Astrocyte (in vitro differentiated cells and primary cell): ENCODE measurements at regions not wholly inside any gene's neighbourhood (a gene's known extent, or its start where the extent isn't known, plus 50 kb on each side); places are given as distances from the start of the nearest gene placed in this dataset.
A peak's percentile ranks its signal among the peaks of the same experiment; 100 is the strongest.

ENCODE experiments used
- DNase-seq: peaks from one replicate; pipeline ENCODE4 v3.0.0-alpha.2; 2010; ENCODE audit warnings: low read depth
- FAIRE-seq: peaks from 2 replicates; lab custom pipeline; 2011; peaks lifted over from hg19 to GRCh38; lab: Jason Lieb, UNC
- H2AFZ ChIP-seq: 2 replicates; pipeline ENCODE4 v1.6.0; 2012; ENCODE audit warnings: low read depth, low read length, inconsistent platforms
- H3K27ac ChIP-seq: 2 replicates; pipeline ENCODE4 v1.5.1; 2011; ENCODE audit warnings: low read depth, low read length, inconsistent platforms
- H3K27me3 ChIP-seq: 2 replicates; pipeline ENCODE4 v1.6.0; 2011; ENCODE audit warnings: low read length, inconsistent platforms; ENCODE audit not compliant: insufficient read depth
- H3K36me3 ChIP-seq: 2 replicates; pipeline ENCODE4 v1.5.1; 2011; ENCODE audit warnings: low read length, inconsistent platforms; ENCODE audit not compliant: insufficient read depth
- H3K4me1 ChIP-seq: 2 replicates; pipeline ENCODE4 v1.5.1; 2011; ENCODE audit warnings: low read length, inconsistent platforms; ENCODE audit not compliant: insufficient read depth
- H3K4me2 ChIP-seq: 2 replicates; pipeline ENCODE4 v1.6.0; 2012; ENCODE audit warnings: low read length, inconsistent platforms
- H3K4me3 ChIP-seq: 2 replicates; pipeline ENCODE4 v1.5.1; 2011; ENCODE audit warnings: low read depth, mild to moderate bottlenecking, low read length, inconsistent platforms; ENCODE audit not compliant: insufficient read depth
- H3K79me2 ChIP-seq: 2 replicates; pipeline ENCODE4 v1.6.0; 2012; ENCODE audit warnings: mild to moderate bottlenecking, low read length, inconsistent platforms; ENCODE audit not compliant: insufficient read depth
- H3K9ac ChIP-seq: 2 replicates; pipeline ENCODE4 v1.6.0; 2012; ENCODE audit warnings: mild to moderate bottlenecking, low read length, inconsistent platforms
- H3K9me3 ChIP-seq: 2 replicates; pipeline ENCODE4 v1.5.1; 2012; ENCODE audit warnings: low read depth, mild to moderate bottlenecking, low read length, inconsistent platforms; ENCODE audit not compliant: insufficient read depth
- H4K20me1 ChIP-seq: 2 replicates; pipeline ENCODE4 v1.6.0; 2012; ENCODE audit warnings: low read length, inconsistent platforms; ENCODE audit not compliant: insufficient read depth
- H3K27ac Mint-ChIP-seq: one replicate; pipeline ENCODE4 v1.8.0; 2021; ENCODE audit warnings: mild to moderate bottlenecking, mixed read lengths; ENCODE audit not compliant: unreplicated experiment
- H3K27me3 Mint-ChIP-seq: one replicate; pipeline ENCODE4 v1.8.0; 2021; ENCODE audit warnings: low read depth, mixed read lengths; ENCODE audit not compliant: unreplicated experiment
- H3K36me3 Mint-ChIP-seq: one replicate; pipeline ENCODE4 v1.8.0; 2021; ENCODE audit warnings: low read depth, mixed read lengths; ENCODE audit not compliant: unreplicated experiment
- H3K4me1 Mint-ChIP-seq: one replicate; pipeline ENCODE4 v1.8.0; 2021; ENCODE audit warnings: low read depth, mixed read lengths; ENCODE audit not compliant: unreplicated experiment
- H3K4me3 Mint-ChIP-seq: one replicate; pipeline ENCODE4 v1.8.0; 2021; ENCODE audit warnings: mild to moderate bottlenecking, moderate library complexity, mixed read lengths; ENCODE audit not compliant: unreplicated experiment
- H3K9me3 Mint-ChIP-seq: one replicate; pipeline ENCODE4 v1.8.0; 2021; ENCODE audit warnings: mild to moderate bottlenecking, mixed read lengths; ENCODE audit not compliant: unreplicated experiment
- EZH2 ChIP-seq: IDR thresholded peaks from 2 replicates; pipeline ENCODE4 v1.6.1; 2012; ENCODE audit warnings: mild to moderate bottlenecking, low read length, inconsistent platforms; ENCODE audit not compliant: insufficient read depth
- TF ChIP-seq, protein P1 (sequence below): IDR thresholded peaks from 2 replicates; pipeline ENCODE4 v1.5.1; 2011; ENCODE audit warnings: low read depth, mild to moderate bottlenecking, inconsistent platforms, low read length, moderate library complexity; ENCODE audit not compliant: insufficient read depth

DNA sequence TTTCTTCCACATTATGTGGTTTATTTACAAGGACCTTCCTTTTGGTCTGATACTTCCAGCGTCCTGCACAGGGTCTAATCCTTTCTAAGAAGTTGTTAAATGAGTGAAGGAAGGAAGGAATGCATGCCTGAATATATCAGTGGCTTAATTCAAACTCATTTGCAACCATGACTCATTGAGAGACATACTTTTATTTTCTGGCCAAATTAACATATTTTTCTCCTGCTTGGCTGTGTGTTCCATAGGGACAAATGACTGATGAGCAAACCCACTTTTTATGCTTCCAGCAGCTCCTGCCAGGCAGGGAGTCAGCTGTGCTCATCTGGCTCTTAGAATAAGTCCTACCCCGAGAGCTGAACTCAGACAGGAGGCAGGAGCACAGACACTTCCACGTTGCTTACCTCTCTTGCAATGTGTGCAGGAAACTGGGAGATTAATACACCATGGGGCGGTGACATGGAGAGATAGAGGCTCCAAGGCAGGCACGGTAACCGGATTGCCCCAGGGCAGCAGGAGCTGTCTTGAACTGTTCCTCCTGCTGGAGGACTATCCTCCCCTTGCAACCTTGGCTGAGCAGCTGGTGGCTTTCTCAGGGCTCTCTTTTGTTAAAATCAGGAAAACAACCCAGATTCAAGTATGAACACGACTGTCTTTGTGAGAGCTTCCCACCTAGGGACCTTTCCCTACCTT is 667.5 kb upstream of the HS6ST1 start:
- H3K27me3 ChIP-seq: no peaks in the 10 kb centered on the region
- Mint-ChIP-seq H3K4me1 (peaks cover 20% of the 10 kb centered on the region), H3K27ac (no peak overlapping the region), H3K9me3 (no peaks in the 10 kb centered on the region), H3K36me3 (peaks cover 3% of the 10 kb centered on the region), H3K27me3 (peaks cover 32% of the 10 kb centered on the region), H3K4me3 (no peak overlapping the region)
- peak; percentile 46 for DNase-seq
- no peak overlapping the region for H3K4me3 ChIP-seq
- H3K4me2 ChIP-seq: no peak overlapping the region
- no peaks in the 10 kb centered on the region for H4K20me1 ChIP-seq
- H3K4me1 ChIP-seq: no peaks in the 10 kb centered on the region
- no peaks in the 10 kb centered on the region for H3K36me3 ChIP-seq
- no peak overlapping the region for H3K9ac ChIP-seq
- FAIRE-seq: no peak
- TF ChIP-seq, protein P1, sequence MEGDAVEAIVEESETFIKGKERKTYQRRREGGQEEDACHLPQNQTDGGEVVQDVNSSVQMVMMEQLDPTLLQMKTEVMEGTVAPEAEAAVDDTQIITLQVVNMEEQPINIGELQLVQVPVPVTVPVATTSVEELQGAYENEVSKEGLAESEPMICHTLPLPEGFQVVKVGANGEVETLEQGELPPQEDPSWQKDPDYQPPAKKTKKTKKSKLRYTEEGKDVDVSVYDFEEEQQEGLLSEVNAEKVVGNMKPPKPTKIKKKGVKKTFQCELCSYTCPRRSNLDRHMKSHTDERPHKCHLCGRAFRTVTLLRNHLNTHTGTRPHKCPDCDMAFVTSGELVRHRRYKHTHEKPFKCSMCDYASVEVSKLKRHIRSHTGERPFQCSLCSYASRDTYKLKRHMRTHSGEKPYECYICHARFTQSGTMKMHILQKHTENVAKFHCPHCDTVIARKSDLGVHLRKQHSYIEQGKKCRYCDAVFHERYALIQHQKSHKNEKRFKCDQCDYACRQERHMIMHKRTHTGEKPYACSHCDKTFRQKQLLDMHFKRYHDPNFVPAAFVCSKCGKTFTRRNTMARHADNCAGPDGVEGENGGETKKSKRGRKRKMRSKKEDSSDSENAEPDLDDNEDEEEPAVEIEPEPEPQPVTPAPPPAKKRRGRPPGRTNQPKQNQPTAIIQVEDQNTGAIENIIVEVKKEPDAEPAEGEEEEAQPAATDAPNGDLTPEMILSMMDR: no peak
- no peak for TF ChIP-seq EZH2
- no peaks in the 10 kb centered on the region for H3K9me3 ChIP-seq
- no peaks in the 10 kb centered on the region for H3K79me2 ChIP-seq
- no peak overlapping the region for H2AFZ ChIP-seq
- no peak overlapping the region for H3K27ac ChIP-seq

DNA sequence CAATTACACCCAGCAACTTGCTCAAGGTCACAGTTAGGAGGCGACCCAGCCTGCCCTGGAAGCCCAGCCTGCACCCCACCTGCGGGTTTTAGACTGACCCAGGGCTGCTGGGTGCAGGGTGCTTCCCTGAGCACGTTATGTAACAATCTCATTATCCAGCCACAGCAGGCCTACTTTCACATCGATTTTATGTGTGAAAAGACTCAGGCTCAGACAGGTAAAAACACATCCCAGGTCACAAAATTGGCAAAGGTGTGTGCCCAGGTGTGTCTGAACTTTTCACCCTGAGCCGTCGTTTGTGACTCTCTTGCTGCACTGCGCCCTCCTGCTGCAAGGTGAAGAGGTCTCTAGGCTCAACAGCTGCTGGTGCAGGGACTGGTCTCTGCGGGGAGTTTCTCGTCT is 668.2 kb upstream of the HS6ST1 start:
- Mint-ChIP-seq H3K9me3 (no peaks in the 10 kb centered on the region), H3K4me3 (no peak overlapping the region), H3K27ac (no peak overlapping the region), H3K36me3 (peaks cover 3% of the 10 kb centered on the region), H3K4me1 (peaks cover 20% of the 10 kb centered on the region), H3K27me3 (peaks cover 32% of the 10 kb centered on the region)
- no peak overlapping the region for H3K4me3 ChIP-seq
- H3K9me3 ChIP-seq: no peaks in the 10 kb centered on the region
- H2AFZ ChIP-seq: no peak overlapping the region
- H3K9ac ChIP-seq: no peak overlapping the region
- H3K4me2 ChIP-seq: no peak overlapping the region
- TF ChIP-seq EZH2: no peak
- TF ChIP-seq, protein P1: no peak
- H3K4me1 ChIP-seq: no peaks in the 10 kb centered on the region
- no peaks in the 10 kb centered on the region for H3K79me2 ChIP-seq
- no peak for DNase-seq
- H3K27ac ChIP-seq: no peak overlapping the region
- H3K36me3 ChIP-seq: no peaks in the 10 kb centered on the region
- no peaks in the 10 kb centered on the region for H4K20me1 ChIP-seq
- H3K27me3 ChIP-seq: no peaks in the 10 kb centered on the region
- no peak for FAIRE-seq

DNA sequence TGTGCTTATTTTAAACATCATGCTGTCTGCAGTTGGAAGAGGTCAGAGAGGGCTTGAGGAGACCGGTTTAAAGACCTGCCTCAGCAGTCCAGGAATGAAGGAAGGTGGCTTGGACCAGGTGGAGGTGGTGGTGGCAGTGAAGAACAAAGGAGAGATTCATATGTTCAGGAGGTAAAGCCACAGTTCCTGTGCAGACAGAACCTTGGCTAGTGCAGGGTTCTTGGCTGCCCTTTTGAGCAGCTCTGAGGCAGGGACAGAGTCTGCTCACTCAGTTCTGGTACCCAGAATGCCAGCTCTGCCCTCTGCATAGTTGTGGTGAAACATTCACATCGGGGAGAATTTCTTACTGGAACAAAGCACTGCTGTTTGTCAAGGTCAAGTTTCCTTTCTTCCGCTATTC is 669.7 kb upstream of the HS6ST1 start:
- DNase-seq (no peak), FAIRE-seq (no peak)
- Histone ChIP-seq H3K4me1 (no peaks in the 10 kb centered on the region), H3K79me2 (no peaks in the 10 kb centered on the region), H3K9ac (no peak overlapping the region), H4K20me1 (no peaks in the 10 kb centered on the region), H3K9me3 (no peaks in the 10 kb centered on the region), H2AFZ (no peak overlapping the region), H3K4me2 (no peak overlapping the region), H3K27ac (no peak overlapping the region), H3K36me3 (no peaks in the 10 kb centered on the region), H3K4me3 (no peak overlapping the region), H3K27me3 (no peaks in the 10 kb centered on the region)
- peaks cover 23% of the 10 kb centered on the region for H3K27me3 Mint-ChIP-seq
- H3K36me3 Mint-ChIP-seq: peaks cover 3% of the 10 kb centered on the region
- no peak overlapping the region for H3K27ac Mint-ChIP-seq
- no peak overlapping the region for H3K4me3 Mint-ChIP-seq
- TF ChIP-seq, protein P1: no peak
- TF ChIP-seq EZH2: no peak
- peaks cover 17% of the 10 kb centered on the region for H3K4me1 Mint-ChIP-seq
- H3K9me3 Mint-ChIP-seq: no peaks in the 10 kb centered on the region
